T-cell (primary cell): ENCODE measurements at regions not wholly inside any gene's neighbourhood (a gene's known extent, or its start where the extent isn't known, plus 50 kb on each side); places are given as distances from the start of the nearest gene placed in this dataset.
"Not testable (repeated sequence)": the region's sequence is repeated elsewhere in the genome, so short reads cannot be mapped to it uniquely, and the experiment has no call there.

ENCODE experiments used
- ATAC-seq, 4 experiments: fragments of 200-7000 bp in 3 of 4; fragments of 150-1000 bp in 1 of 4; cut with Tn5 transposase; replicated peaks in 1 of 4; 1 replicate in 3 of 4; 2 replicates in 1 of 4; pipeline ENCODE4 v1.10.0; 2021; ENCODE audit warnings: moderate library complexity in 3 of 4, mild to moderate bottlenecking in 2 of 4, moderate number of reproducible peaks in 1 of 4
- CTCF ChIA-PET, 2 donors: fragments of 300-600 bp; sonication (Branson Sonifier 250); formaldehyde crosslinking; loops; one replicate each; lab custom pipeline; 2022; ENCODE audit warnings: antibody characterized with exemption in 2 of 2; lab: Charles Lee
- POLR2A ChIA-PET, 2 donors: fragments of 300-600 bp; sonication (Branson Sonifier 250); formaldehyde crosslinking; loops; one replicate each; lab custom pipeline; 2022; ENCODE audit warnings: antibody characterized with exemption in 2 of 2; lab: Charles Lee
- DNase-seq, 35 experiments: peaks; one replicate each; pipeline versions ENCODE4 v3.0.0 to v3.0.0-alpha.2; 2013 to 2023
- H3K27ac ChIP-seq: one replicate; pipeline ENCODE4 v1.5.1; 2013; ENCODE audit warnings: low read length
- H3K27me3 ChIP-seq, 2 experiments: replicated peaks in 1 of 2; 1 replicate in 1 of 2; 2 replicates in 1 of 2; pipeline versions ENCODE4 v1.6.1 to v1.7.0; 2013; ENCODE audit warnings: low read length in 1 of 2, mixed read lengths in 1 of 2; ENCODE audit not compliant: control insufficient read depth in 2 of 2, insufficient read depth in 2 of 2; ENCODE audit errors: extremely low read depth in 1 of 2
- H3K36me3 ChIP-seq, 2 donors: 1 replicate in 1 of 2; 2 replicates in 1 of 2; pipeline versions ENCODE4 v1.6.1 to v1.7.0; 2013; ENCODE audit warnings: low read length in 1 of 2; ENCODE audit not compliant: control insufficient read depth in 2 of 2, insufficient read depth in 1 of 2; ENCODE audit errors: extremely low read depth in 1 of 2
- H3K4me1 ChIP-seq, 2 experiments: 1 replicate in 1 of 2; 2 replicates in 1 of 2; pipeline versions ENCODE4 v1.6.1 to v1.7.0; 2013; ENCODE audit warnings: low read length in 2 of 2, mixed read lengths in 1 of 2; ENCODE audit not compliant: insufficient read depth in 2 of 2, control insufficient read depth in 1 of 2; ENCODE audit errors: extremely low read depth in 1 of 2
- H3K4me3 ChIP-seq, 2 donors: 1 replicate in 1 of 2; 2 replicates in 1 of 2; pipeline versions ENCODE4 v1.5.1 to v1.7.0; 2013; ENCODE audit warnings: mild to moderate bottlenecking in 2 of 2, low read length in 1 of 2, moderate library complexity in 1 of 2; ENCODE audit not compliant: control insufficient read depth in 1 of 2; ENCODE audit errors: extremely low read depth in 1 of 2
- H3K9me3 ChIP-seq: 2 replicates; pipeline ENCODE4 v1.7.0; 2013
- H3K27ac Mint-ChIP-seq, 2 donors: one replicate each; pipeline ENCODE4 v1.8.0; 2020 to 2021; ENCODE audit warnings: mild to moderate bottlenecking in 2 of 2, mixed read lengths in 2 of 2
- H3K27me3 Mint-ChIP-seq, 2 donors: one replicate each; pipeline ENCODE4 v1.8.0; 2021 to 2022; ENCODE audit warnings: mixed read lengths in 2 of 2
- H3K36me3 Mint-ChIP-seq: one replicate; pipeline ENCODE4 v1.8.0; 2021; ENCODE audit warnings: mixed read lengths
- H3K4me1 Mint-ChIP-seq, 3 donors: one replicate each; pipeline ENCODE4 v1.8.0; 2020 to 2022; ENCODE audit warnings: mixed read lengths in 3 of 3, mild to moderate bottlenecking in 1 of 3
- H3K4me3 Mint-ChIP-seq, 3 donors: one replicate each; pipeline ENCODE4 v1.8.0; 2020 to 2022; ENCODE audit warnings: mild to moderate bottlenecking in 3 of 3, mixed read lengths in 3 of 3, moderate library complexity in 3 of 3
- H3K9me3 Mint-ChIP-seq, 3 donors: one replicate each; pipeline ENCODE4 v1.8.0; 2020 to 2022; ENCODE audit warnings: mixed read lengths in 3 of 3
- WGBS: methylation state at CpG from one replicate; pipeline ENCODE4 v1.1.5; 2013; ENCODE audit warnings: missing lambda C conversion rate; ENCODE audit not compliant: insufficient coverage; 5-methylcytosine and 5-hydroxymethylcytosine counted together

DNA sequence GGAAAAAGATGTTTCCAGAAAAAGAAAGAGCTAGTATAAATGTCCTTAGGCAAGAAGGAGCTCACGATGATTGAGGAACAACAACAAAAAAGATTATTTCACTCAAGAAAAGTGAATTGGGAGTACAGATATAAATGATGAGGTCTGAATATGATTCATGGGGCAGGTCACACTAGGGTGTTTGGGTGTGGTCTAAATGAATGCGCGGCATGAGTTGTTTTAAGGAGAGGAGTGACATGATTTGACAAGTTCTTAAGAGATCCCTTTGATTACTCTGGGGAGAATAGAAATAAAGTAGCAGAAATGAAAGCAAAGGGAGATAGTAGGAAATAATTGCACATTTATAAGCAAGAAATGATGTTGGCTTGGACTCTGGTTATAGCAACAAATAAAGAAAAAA, 59.3 kb downstream of the NUTM2D start:
- H3K9me3 ChIP-seq, H3K4me3 ChIP-seq, H3K27ac ChIP-seq, DNase-seq, H3K4me1 ChIP-seq, ATAC-seq, H3K27me3 Mint-ChIP-seq, H3K36me3 Mint-ChIP-seq, H3K27ac Mint-ChIP-seq, H3K4me3 Mint-ChIP-seq, H3K27me3 ChIP-seq, CTCF ChIA-PET, H3K4me1 Mint-ChIP-seq, POLR2A ChIA-PET, H3K36me3 ChIP-seq, H3K9me3 Mint-ChIP-seq: not testable (repeated sequence)
- 100% methylated on average over 2 of the region's 3 CpGs for WGBS

DNA sequence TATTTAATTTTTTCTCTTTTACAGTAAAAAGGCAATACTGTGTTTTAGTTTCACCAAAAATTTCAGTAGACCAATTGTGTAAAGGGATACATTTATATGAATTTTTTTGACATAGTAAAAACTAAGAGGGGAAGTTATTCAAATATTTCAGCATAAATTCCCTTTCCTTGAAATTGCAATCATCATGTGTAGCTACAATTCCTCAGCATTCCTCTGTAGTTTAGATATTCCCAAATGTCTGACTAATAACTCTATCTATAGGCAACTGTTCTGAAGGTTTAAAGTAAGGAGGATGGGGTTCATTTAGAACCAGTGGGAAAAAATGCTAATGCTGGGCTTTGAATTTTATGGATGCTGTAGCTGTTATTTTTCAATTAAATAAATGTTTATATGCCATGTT, 65.1 kb downstream of the NUTM2D start:
- H3K9me3 Mint-ChIP-seq, ATAC-seq, H3K27me3 Mint-ChIP-seq, H3K27ac Mint-ChIP-seq, H3K4me1 Mint-ChIP-seq, H3K27me3 ChIP-seq, DNase-seq, H3K4me3 ChIP-seq, H3K4me1 ChIP-seq, H3K9me3 ChIP-seq, H3K4me3 Mint-ChIP-seq, H3K36me3 Mint-ChIP-seq, H3K36me3 ChIP-seq, H3K27ac ChIP-seq, CTCF ChIA-PET, POLR2A ChIA-PET: not testable (repeated sequence)

- H3K36me3 Mint-ChIP-seq, H3K4me3 Mint-ChIP-seq, H3K4me1 Mint-ChIP-seq, H3K9me3 Mint-ChIP-seq, DNase-seq, POLR2A ChIA-PET, H3K27ac Mint-ChIP-seq, H3K4me1 ChIP-seq, H3K27ac ChIP-seq, H3K36me3 ChIP-seq, CTCF ChIA-PET, H3K9me3 ChIP-seq, H3K4me3 ChIP-seq, H3K27me3 ChIP-seq, ATAC-seq: not testable (repeated sequence)
- peaks cover 11 to 12% of the 10 kb centered on the region in 2 donors for H3K27me3 Mint-ChIP-seq
- no CpG with 5 or more reads among the region's 3 CpGs for WGBS
These were observed 67.3 kb downstream of the NUTM2D start for GRCh38 chr10:87424697-87425373.

DNA sequence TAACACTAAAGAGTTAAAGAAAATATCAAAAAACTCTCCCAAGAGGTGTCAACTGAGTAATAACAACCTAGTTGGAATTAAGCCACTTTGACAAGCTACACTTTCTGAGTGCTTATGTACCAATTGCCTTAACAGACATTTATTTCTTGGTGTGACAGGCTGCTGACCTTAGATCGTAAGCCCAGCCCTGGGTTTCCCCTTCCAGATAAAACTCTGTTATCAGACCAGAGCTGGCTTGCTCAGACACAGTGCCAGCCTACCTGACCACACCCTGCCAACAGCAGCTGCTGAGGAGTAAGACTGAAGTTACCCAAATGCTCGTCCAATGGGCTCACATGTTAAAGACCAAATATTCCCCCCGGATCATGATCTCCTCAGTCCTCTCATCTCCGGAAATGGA, 70.9 kb upstream of the MINPP1 start:
- DNase-seq, ATAC-seq, H3K27ac ChIP-seq, H3K27me3 ChIP-seq, H3K4me3 Mint-ChIP-seq, H3K4me1 ChIP-seq, H3K36me3 Mint-ChIP-seq, H3K27me3 Mint-ChIP-seq, H3K4me1 Mint-ChIP-seq, POLR2A ChIA-PET, H3K27ac Mint-ChIP-seq, H3K9me3 ChIP-seq, H3K4me3 ChIP-seq, H3K36me3 ChIP-seq, H3K9me3 Mint-ChIP-seq, CTCF ChIA-PET: not testable (repeated sequence)
- no CpG with 5 or more reads among the region's 4 CpGs for WGBS

GRCh38 chr10:87435295-87435826, 69.3 kb upstream of the MINPP1 start:
- H3K36me3 ChIP-seq, CTCF ChIA-PET, H3K4me1 ChIP-seq, H3K9me3 Mint-ChIP-seq, DNase-seq, H3K36me3 Mint-ChIP-seq, H3K27me3 ChIP-seq, H3K27ac Mint-ChIP-seq, H3K27ac ChIP-seq, POLR2A ChIA-PET, H3K4me3 Mint-ChIP-seq, H3K4me3 ChIP-seq, H3K27me3 Mint-ChIP-seq, ATAC-seq, H3K9me3 ChIP-seq, H3K4me1 Mint-ChIP-seq: not testable (repeated sequence)
- no CpG with 5 or more reads among the region's 3 CpGs for WGBS

- CTCF ChIA-PET, H3K4me1 Mint-ChIP-seq, H3K27me3 ChIP-seq, POLR2A ChIA-PET, H3K36me3 ChIP-seq, H3K27ac Mint-ChIP-seq, H3K36me3 Mint-ChIP-seq, H3K4me3 Mint-ChIP-seq, H3K27me3 Mint-ChIP-seq, H3K4me3 ChIP-seq, H3K27ac ChIP-seq, H3K9me3 Mint-ChIP-seq, H3K9me3 ChIP-seq, H3K4me1 ChIP-seq: not testable (repeated sequence)
- WGBS: no CpG with 5 or more reads among the region's 14 CpGs
- peak in 7 of 35 experiments; percentile 0 to 19 (median 1) for DNase-seq
- ATAC-seq: peak; percentile 79 to 89 (median 82)
These were observed 68.6 kb upstream of the MINPP1 start for GRCh38 chr10:87436104-87436503.

DNA sequence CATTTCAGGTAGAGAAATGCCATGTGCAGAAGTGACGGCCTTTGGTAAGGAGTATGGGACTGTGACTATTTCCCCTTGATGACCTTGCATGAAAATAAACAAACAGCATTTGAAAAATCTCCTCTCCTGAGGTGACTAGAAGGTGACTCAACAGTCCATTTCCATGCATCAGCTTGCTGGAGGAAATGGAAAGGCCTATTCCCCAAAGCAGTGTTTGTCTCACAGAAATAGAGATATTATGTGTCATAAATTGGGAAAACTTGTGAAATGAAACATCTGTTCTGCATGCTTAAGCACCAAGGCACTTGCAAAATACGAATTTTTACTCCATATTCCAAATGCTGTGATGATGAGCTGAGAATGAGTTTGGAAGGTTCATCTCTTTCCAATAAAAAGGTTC, 67.2 kb upstream of the MINPP1 start:
- H3K27me3 Mint-ChIP-seq, H3K4me3 ChIP-seq, CTCF ChIA-PET, H3K27me3 ChIP-seq, H3K9me3 ChIP-seq, H3K4me1 ChIP-seq, H3K4me3 Mint-ChIP-seq, DNase-seq, POLR2A ChIA-PET, H3K27ac Mint-ChIP-seq, H3K9me3 Mint-ChIP-seq, H3K36me3 Mint-ChIP-seq, H3K4me1 Mint-ChIP-seq, H3K27ac ChIP-seq, H3K36me3 ChIP-seq, ATAC-seq: not testable (repeated sequence)
- no CpG with 5 or more reads among the region's 2 CpGs for WGBS
